A673 (cell line): ENCODE measurements at regions not wholly inside any gene's neighbourhood (a gene's known extent, or its start where the extent isn't known, plus 50 kb on each side); places are given as distances from the start of the nearest gene placed in this dataset.

ENCODE experiments used
- EZH2 ChIP-seq: fragments of 200-600 bp; sonication (generic); IDR thresholded peaks from 2 replicates; pipeline ENCODE4 v1.6.1; 2017; ENCODE audit warnings: borderline replicate concordance, low read depth, mild to moderate bottlenecking, mixed read lengths, antibody characterized with exemption, low read length; ENCODE audit not compliant: poor library complexity, severe bottlenecking
- TF ChIP-seq, protein P1 (sequence below): fragments of 300-800, 200-600 bp; sonication (generic); conservative IDR thresholded peaks from 2 replicates; pipeline ENCODE4 v1.5.1; 2017; ENCODE audit warnings: low read depth, mild to moderate bottlenecking, antibody characterized with exemption, low read length, moderate library complexity, mixed read lengths

DNA sequence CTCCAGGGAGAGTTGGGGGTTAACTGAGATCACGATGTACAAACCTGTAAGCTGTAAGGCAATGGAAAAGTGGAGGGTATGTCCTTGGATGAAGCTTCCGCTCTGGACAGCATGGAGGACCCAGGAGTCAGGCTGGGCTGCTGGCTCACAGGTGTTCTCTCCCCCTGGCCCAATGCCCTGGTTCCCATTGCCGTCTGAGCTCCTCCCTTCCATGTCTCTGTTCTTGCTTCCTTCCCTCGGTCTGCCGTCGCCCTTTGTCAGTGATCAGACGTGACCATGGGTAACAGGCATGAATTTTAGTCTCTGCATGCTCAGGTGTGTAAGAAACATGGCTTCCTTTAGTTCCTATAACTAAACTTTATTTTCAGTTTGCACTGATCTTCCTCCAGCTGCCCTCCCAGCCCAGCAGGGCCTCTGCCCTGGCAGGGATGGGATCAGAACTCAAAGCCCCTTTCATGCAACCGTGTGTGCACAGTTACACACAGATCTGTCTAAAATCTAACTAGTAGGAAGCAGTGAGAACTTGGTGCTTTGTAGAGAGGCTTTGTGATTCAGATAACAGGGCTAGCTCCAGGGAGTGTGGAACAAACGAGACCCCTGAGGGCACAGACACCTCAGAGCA lies 51.7 kb upstream of the KCNMB1 start:
- TF ChIP-seq, protein P1, sequence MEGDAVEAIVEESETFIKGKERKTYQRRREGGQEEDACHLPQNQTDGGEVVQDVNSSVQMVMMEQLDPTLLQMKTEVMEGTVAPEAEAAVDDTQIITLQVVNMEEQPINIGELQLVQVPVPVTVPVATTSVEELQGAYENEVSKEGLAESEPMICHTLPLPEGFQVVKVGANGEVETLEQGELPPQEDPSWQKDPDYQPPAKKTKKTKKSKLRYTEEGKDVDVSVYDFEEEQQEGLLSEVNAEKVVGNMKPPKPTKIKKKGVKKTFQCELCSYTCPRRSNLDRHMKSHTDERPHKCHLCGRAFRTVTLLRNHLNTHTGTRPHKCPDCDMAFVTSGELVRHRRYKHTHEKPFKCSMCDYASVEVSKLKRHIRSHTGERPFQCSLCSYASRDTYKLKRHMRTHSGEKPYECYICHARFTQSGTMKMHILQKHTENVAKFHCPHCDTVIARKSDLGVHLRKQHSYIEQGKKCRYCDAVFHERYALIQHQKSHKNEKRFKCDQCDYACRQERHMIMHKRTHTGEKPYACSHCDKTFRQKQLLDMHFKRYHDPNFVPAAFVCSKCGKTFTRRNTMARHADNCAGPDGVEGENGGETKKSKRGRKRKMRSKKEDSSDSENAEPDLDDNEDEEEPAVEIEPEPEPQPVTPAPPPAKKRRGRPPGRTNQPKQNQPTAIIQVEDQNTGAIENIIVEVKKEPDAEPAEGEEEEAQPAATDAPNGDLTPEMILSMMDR = no peak
- TF ChIP-seq EZH2 = no peak
